ENCODE measurements at regions not wholly inside any gene's neighbourhood (a gene's known extent, or its start where the extent isn't known, plus 50 kb on each side); places are given as distances from the start of the nearest gene placed in this dataset.
"Not testable (repeated sequence)": the region's sequence is repeated elsewhere in the genome, so short reads cannot be mapped to it uniquely, and the experiment has no call there.

DNA sequence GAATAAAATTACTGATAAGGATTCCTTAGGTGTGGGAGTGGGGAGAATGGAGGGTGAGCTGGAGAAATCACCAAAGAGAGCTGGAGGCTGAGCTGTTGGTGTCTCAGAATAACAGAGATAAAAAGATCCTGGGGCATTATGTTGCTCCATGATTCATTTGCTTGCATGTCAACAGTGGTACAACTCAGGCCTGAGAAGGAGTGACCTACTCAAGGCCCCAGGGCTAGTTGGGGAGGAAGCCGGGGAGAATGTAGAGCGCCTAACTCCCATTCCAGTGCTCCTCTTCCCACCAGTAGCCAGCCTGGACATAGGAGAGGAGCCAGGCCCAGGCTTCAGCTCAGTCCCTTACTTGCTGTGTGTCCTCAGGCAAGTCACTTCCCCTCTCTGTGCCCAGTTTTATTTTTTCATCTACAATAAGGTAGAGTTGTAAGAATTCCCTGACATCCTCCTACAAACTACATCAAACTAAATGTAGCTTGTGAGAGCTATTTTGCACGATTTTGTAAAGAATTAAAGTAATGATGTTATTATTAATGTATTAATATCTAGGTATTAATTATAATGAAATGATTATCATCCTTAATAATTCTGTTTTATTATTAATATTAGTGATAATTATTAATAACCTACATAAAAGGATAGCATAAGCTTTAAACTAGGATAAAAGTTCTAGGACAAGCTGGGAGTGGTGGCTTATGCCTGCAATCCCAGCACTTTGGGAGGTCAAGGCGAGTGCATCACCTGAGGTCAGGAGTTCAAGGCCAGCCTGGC, 250.9 kb upstream of the SULF2 start:
- Mint-ChIP-seq H3K27ac (ENCODE audit: unreplicated experiment) (no peak overlapping the region), H3K4me1 (ENCODE audit: low read depth, unreplicated experiment) (no peaks in the 10 kb centered on the region), H3K9me3 (ENCODE audit: unreplicated experiment) (peaks cover 10% of the 10 kb centered on the region), H3K36me3 (ENCODE audit: insufficient read depth, unreplicated experiment) (no peaks in the 10 kb centered on the region), H3K27me3 (ENCODE audit: insufficient read depth, unreplicated experiment) (peaks cover 12% of the 10 kb centered on the region), H3K4me3 (ENCODE audit: unreplicated experiment) (no peak overlapping the region)
- BruUV-seq (replicated peaks), result no TSS peak
- H3K4me1 ChIP-seq, result no peaks in the 10 kb centered on the region
- no peak for DNase-seq
- no peaks in the 10 kb centered on the region for H3K36me3 ChIP-seq (ENCODE audit: control insufficient read depth, insufficient read depth, low read length)
- no peak for TF ChIP-seq CTCF (IDR thresholded peaks at IDR 0.05; ENCODE audit: insufficient read depth in 1 of 2, low read depth in 1 of 2, low read length in 1 of 2, severe bottlenecking in 1 of 2, unreplicated experiment in 1 of 2)
- H3K4me3 ChIP-seq (ENCODE audit: low read depth, low read length), result no peak overlapping the region
- ChIA-PET CTCF (no interaction called here), POLR2A (interaction anchor here (0.7 kb wide), 1 partner anchor 132 kb away, joined by 3 read pairs; no protein-coding TSS in a partner anchor)
- H3K9me3 ChIP-seq, result peaks cover 14% of the 10 kb centered on the region; the same call in 1 of the 2 replicates
- 0 out of 2 replicates have a peak, but pooled peaks cover 1% of the 10 kb centered on the region for H3K27me3 ChIP-seq (replicated peaks; ENCODE audit: control insufficient read depth, insufficient read depth, low read length)
- intact Hi-C loops (cut with micrococcal nuclease; ENCODE audit: unreplicated experiment), result no loop called here

GRCh38 chr20:48034751-48035150, 249.5 kb upstream of the SULF2 start:
- intact Hi-C loops (cut with micrococcal nuclease; ENCODE audit: unreplicated experiment), result no loop called here
- no TSS peak for BruUV-seq (replicated peaks)

DNA sequence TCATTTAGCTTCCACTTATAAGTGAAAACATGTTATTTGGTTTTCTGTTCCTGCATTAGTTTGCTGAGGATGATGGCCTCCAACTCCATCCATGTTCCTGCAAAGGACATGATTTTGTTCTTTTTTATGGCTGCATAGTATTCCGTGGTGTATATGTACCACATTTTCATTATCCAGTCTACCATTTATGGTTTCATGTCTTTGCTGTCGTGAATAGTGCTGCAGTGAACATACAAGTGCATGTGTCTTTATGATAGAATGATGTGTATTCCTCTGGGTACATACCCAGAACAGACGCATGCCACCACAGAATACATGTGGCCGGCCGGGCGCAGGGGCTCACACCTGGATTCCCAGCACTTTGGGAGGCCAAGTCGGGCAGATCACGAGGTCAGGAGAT, 247.7 kb upstream of the SULF2 start:
- H3K27me3 Mint-ChIP-seq (ENCODE audit: insufficient read depth, unreplicated experiment), result peaks cover 15% of the 10 kb centered on the region
- POLR2A ChIA-PET; H3K36me3 Mint-ChIP-seq (ENCODE audit: insufficient read depth, unreplicated experiment); H3K4me1 ChIP-seq; BruUV-seq (replicated peaks); H3K27me3 ChIP-seq (replicated peaks; ENCODE audit: control insufficient read depth, insufficient read depth, low read length); H3K4me3 Mint-ChIP-seq (ENCODE audit: unreplicated experiment); intact Hi-C loops (cut with micrococcal nuclease; ENCODE audit: unreplicated experiment); DNase-seq; CTCF ChIA-PET; H3K4me3 ChIP-seq (ENCODE audit: low read depth, low read length); H3K4me1 Mint-ChIP-seq (ENCODE audit: low read depth, unreplicated experiment); H3K27ac Mint-ChIP-seq (ENCODE audit: unreplicated experiment); H3K36me3 ChIP-seq (ENCODE audit: control insufficient read depth, insufficient read depth, low read length); H3K9me3 Mint-ChIP-seq (ENCODE audit: unreplicated experiment): not testable (repeated sequence)
- peaks cover 14% of the 10 kb centered on the region; the same call in 1 of the 2 replicates for H3K9me3 ChIP-seq

More at GRCh38 chr20:48034751-48035150, 249.5 kb upstream of the SULF2 start:
- Mint-ChIP-seq H3K27me3 (ENCODE audit: insufficient read depth, unreplicated experiment) (peaks cover 12% of the 10 kb centered on the region), H3K9me3 (ENCODE audit: unreplicated experiment) (peaks cover 10% of the 10 kb centered on the region), H3K4me3 (ENCODE audit: unreplicated experiment) (no peak overlapping the region), H3K36me3 (ENCODE audit: insufficient read depth, unreplicated experiment) (no peaks in the 10 kb centered on the region), H3K27ac (ENCODE audit: unreplicated experiment) (no peak overlapping the region), H3K4me1 (ENCODE audit: low read depth, unreplicated experiment) (no peaks in the 10 kb centered on the region)
- Histone ChIP-seq H3K4me3 (ENCODE audit: low read depth, low read length) (no peak overlapping the region), H3K9me3 (peaks cover 14% of the 10 kb centered on the region; the same call in 1 of the 2 replicates), H3K36me3 (ENCODE audit: control insufficient read depth, insufficient read depth, low read length) (no peaks in the 10 kb centered on the region), H3K4me1 (no peaks in the 10 kb centered on the region), H3K27me3 (replicated peaks; ENCODE audit: control insufficient read depth, insufficient read depth, low read length) (0 out of 2 replicates have a peak, but pooled peaks cover 1% of the 10 kb centered on the region)
- no peak for DNase-seq
- ChIA-PET POLR2A (no interaction called here), CTCF (no interaction called here)
- no peak for TF ChIP-seq CTCF (IDR thresholded peaks at IDR 0.05; ENCODE audit: insufficient read depth in 1 of 2, low read depth in 1 of 2, low read length in 1 of 2, severe bottlenecking in 1 of 2, unreplicated experiment in 1 of 2)

Data from Caco-2 (cell line).